RWPE2 (cell line): ENCODE measurements at regions not wholly inside any gene's neighbourhood (a gene's known extent, or its start where the extent isn't known, plus 50 kb on each side); places are given as distances from the start of the nearest gene placed in this dataset.

Experiments used
- ATAC-seq: fragments of 200-7000 bp; cut with Tn5 transposase; 3 replicates; pipeline ENCODE4 v1.9.1; 2021; ENCODE audit warnings: low read depth
- DNase-seq: peaks from one replicate; pipeline ENCODE4 v3.0.0-alpha.2; 2020; ENCODE audit warnings: low spot score
- H3K27ac ChIP-seq: fragments of 450-650 bp; 2 replicates; pipeline ENCODE4 v1.5.1; 2017; ENCODE audit warnings: mild to moderate bottlenecking; ENCODE audit not compliant: poor library complexity, severe bottlenecking
- H3K27me3 ChIP-seq: fragments of 250-450 bp; sonication (Bioruptor Pico); 2 replicates; pipeline ENCODE4 v1.5.1; 2021; ENCODE audit warnings: mild to moderate bottlenecking, moderate library complexity; ENCODE audit not compliant: insufficient read depth, poor library complexity, severe bottlenecking
- H3K36me3 ChIP-seq: fragments of 250-450 bp; sonication (Bioruptor Pico); 2 replicates; pipeline ENCODE4 v1.5.1; 2020; ENCODE audit warnings: low read depth, mild to moderate bottlenecking, moderate library complexity
- H3K4me1 ChIP-seq: fragments of 250-450 bp; sonication (Bioruptor Pico); 2 replicates; pipeline ENCODE4 v1.5.1; 2021; ENCODE audit warnings: mild to moderate bottlenecking, moderate library complexity; ENCODE audit not compliant: insufficient read depth, poor library complexity, severe bottlenecking
- H3K4me3 ChIP-seq: fragments of 250-450 bp; sonication (Bioruptor Pico); 2 replicates; pipeline ENCODE4 v1.5.1; 2021; ENCODE audit warnings: mild to moderate bottlenecking, moderate library complexity; ENCODE audit not compliant: severe bottlenecking
- H3K9me3 ChIP-seq: fragments of 250-450 bp; sonication (Bioruptor Pico); 2 replicates; pipeline ENCODE4 v1.5.1; 2021; ENCODE audit warnings: mild to moderate bottlenecking, moderate library complexity; ENCODE audit not compliant: severe bottlenecking
- CTCF ChIP-seq: fragments of 450-650 bp; IDR thresholded peaks from one replicate; pipeline ENCODE4 v1.5.1; 2017; ENCODE audit warnings: mild to moderate bottlenecking, moderate library complexity; ENCODE audit not compliant: poor library complexity, severe bottlenecking

- Histone ChIP-seq H3K36me3 (no peaks in the 10 kb centered on the region), H3K4me1 (no peaks in the 10 kb centered on the region), H3K27me3 (no peaks in the 10 kb centered on the region), H3K27ac (no peak overlapping the region), H3K9me3 (no peaks in the 10 kb centered on the region), H3K4me3 (no peak overlapping the region)
- TF ChIP-seq CTCF: no peak
- no peak for DNase-seq
- no peak for ATAC-seq
Measured at GRCh38 chr15:69700380-69700779, 247.8 kb downstream of the RPLP1 start.

GRCh38 chr15:69701198-69701597 is 248.6 kb downstream of the RPLP1 start:
- DNase-seq (no peak), ATAC-seq (no peak)
- Histone ChIP-seq H3K9me3 (no peaks in the 10 kb centered on the region), H3K4me1 (no peaks in the 10 kb centered on the region), H3K27me3 (no peaks in the 10 kb centered on the region), H3K36me3 (no peaks in the 10 kb centered on the region), H3K27ac (no peak overlapping the region), H3K4me3 (no peak overlapping the region)
- no peak for TF ChIP-seq CTCF

- TF ChIP-seq CTCF: no peak
- DNase-seq: no peak
- no peak overlapping the region for H3K4me3 ChIP-seq
Measured at GRCh38 chr15:69703532-69704187, 251.0 kb downstream of the RPLP1 start.

GRCh38 chr15:69704229-69704628 is 251.6 kb downstream of the RPLP1 start:
- Histone ChIP-seq H3K9me3 (no peaks in the 10 kb centered on the region), H3K4me3 (no peak overlapping the region), H3K27me3 (no peaks in the 10 kb centered on the region), H3K36me3 (no peaks in the 10 kb centered on the region), H3K4me1 (no peaks in the 10 kb centered on the region), H3K27ac (no peak overlapping the region)
- DNase-seq (no peak), ATAC-seq (peak; percentile 51)
- no peak for TF ChIP-seq CTCF

More at GRCh38 chr15:69703532-69704187, 251.0 kb downstream of the RPLP1 start:
- no peaks in the 10 kb centered on the region for H3K27me3 ChIP-seq
- no peaks in the 10 kb centered on the region for H3K9me3 ChIP-seq
- no peaks in the 10 kb centered on the region for H3K36me3 ChIP-seq
- no peak overlapping the region for H3K27ac ChIP-seq
- H3K4me1 ChIP-seq: no peaks in the 10 kb centered on the region
- ATAC-seq: no peak

GRCh38 chr15:69704700-69705099 is 252.1 kb downstream of the RPLP1 start:
- Histone ChIP-seq H3K9me3 (no peaks in the 10 kb centered on the region), H3K27me3 (no peaks in the 10 kb centered on the region), H3K4me3 (no peak overlapping the region), H3K4me1 (no peaks in the 10 kb centered on the region), H3K36me3 (no peaks in the 10 kb centered on the region), H3K27ac (no peak overlapping the region)
- DNase-seq (no peak), ATAC-seq (no peak)
- no peak for TF ChIP-seq CTCF
